ENCODE measurements at regions not wholly inside any gene's neighbourhood (a gene's known extent, or its start where the extent isn't known, plus 50 kb on each side); places are given as distances from the start of the nearest gene placed in this dataset.

DNA sequence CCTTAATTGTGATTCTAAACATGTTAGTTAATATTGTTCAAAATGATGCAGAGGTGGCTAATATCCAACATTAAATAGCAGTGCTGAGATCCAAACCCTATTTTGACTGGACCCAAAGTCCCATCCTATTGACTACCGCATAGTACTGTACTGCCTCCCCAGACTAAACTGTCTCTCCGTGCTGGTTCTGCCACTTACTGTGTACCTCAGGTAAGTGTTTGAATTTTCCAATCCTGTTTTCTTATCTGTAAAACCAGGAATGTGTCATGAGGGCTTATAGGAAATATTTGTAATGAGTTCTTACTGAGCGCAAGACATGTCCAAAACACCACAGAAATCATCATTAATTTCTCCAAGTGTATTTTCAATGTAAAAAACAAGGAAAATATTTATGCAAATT is 209.2 kb upstream of the CD180 start:
- Histone ChIP-seq H3K9me3 (no peaks in the 10 kb centered on the region), H3K27ac (no peak overlapping the region), H3K36me3 (no peaks in the 10 kb centered on the region), H3K27me3 (replicated peaks; ENCODE audit: insufficient read depth) (no peaks in the 10 kb centered on the region), H3K4me1 (ENCODE audit: control insufficient read depth in 1 of 2, low read depth in 2 of 2) (peaks cover 0 to 2% of the 10 kb centered on the region in 2 donors), H3K4me3 (no peak overlapping the region)
- DNase-seq (ENCODE audit: low spot score): no peak
- ATAC-seq (ENCODE audit: insufficient number of reproducible peaks, low FRiP score, low read depth): no peak
- TF ChIP-seq CTCF (IDR thresholded peaks at IDR 0.05): no peak

- no peak for TF ChIP-seq CTCF (IDR thresholded peaks at IDR 0.05)
- no peaks in the 10 kb centered on the region for H3K27me3 ChIP-seq (replicated peaks; ENCODE audit: insufficient read depth)
- ATAC-seq (ENCODE audit: insufficient number of reproducible peaks, low FRiP score, low read depth) (no peak), DNase-seq (ENCODE audit: low spot score) (no peak)
- no peaks in the 10 kb centered on the region for H3K9me3 ChIP-seq
- no peak overlapping the region for H3K4me3 ChIP-seq
- H3K4me1 ChIP-seq (ENCODE audit: control insufficient read depth in 1 of 2, low read depth in 2 of 2): peaks cover 0 to 2% of the 10 kb centered on the region in 2 donors
- no peaks in the 10 kb centered on the region for H3K36me3 ChIP-seq
- no peak overlapping the region for H3K27ac ChIP-seq
Observed at GRCh38 chr5:67405101-67405364, 208.4 kb upstream of the CD180 start.

- ATAC-seq (ENCODE audit: insufficient number of reproducible peaks, low FRiP score, low read depth) (no peak), DNase-seq (ENCODE audit: low spot score) (no peak)
- no peak overlapping the region for H3K27ac ChIP-seq
- no peaks in the 10 kb centered on the region for H3K36me3 ChIP-seq
- no peak for TF ChIP-seq CTCF (IDR thresholded peaks at IDR 0.05)
- H3K27me3 ChIP-seq (replicated peaks; ENCODE audit: insufficient read depth): no peaks in the 10 kb centered on the region
- H3K4me1 ChIP-seq (ENCODE audit: control insufficient read depth in 1 of 2, low read depth in 2 of 2): peaks cover 0 to 2% of the 10 kb centered on the region in 2 donors
- no peak overlapping the region for H3K4me3 ChIP-seq
- no peaks in the 10 kb centered on the region for H3K9me3 ChIP-seq
Observed at GRCh38 chr5:67404256-67405100, 207.9 kb upstream of the CD180 start.

- Histone ChIP-seq H3K4me3 (no peak overlapping the region), H3K27me3 (replicated peaks; ENCODE audit: insufficient read depth) (no peaks in the 10 kb centered on the region), H3K9me3 (no peaks in the 10 kb centered on the region), H3K27ac (no peak overlapping the region), H3K4me1 (ENCODE audit: control insufficient read depth in 1 of 2, low read depth in 2 of 2) (peaks cover 0 to 2% of the 10 kb centered on the region in 2 donors), H3K36me3 (no peaks in the 10 kb centered on the region)
- DNase-seq (ENCODE audit: low spot score): no peak
- no peak for ATAC-seq (ENCODE audit: insufficient number of reproducible peaks, low FRiP score, low read depth)
- no peak for TF ChIP-seq CTCF (IDR thresholded peaks at IDR 0.05)
Observed at GRCh38 chr5:67402526-67402925, 205.9 kb upstream of the CD180 start.

GRCh38 chr5:67401172-67401571 is 204.6 kb upstream of the CD180 start:
- peaks cover 0 to 2% of the 10 kb centered on the region in 2 donors for H3K4me1 ChIP-seq (ENCODE audit: control insufficient read depth in 1 of 2, low read depth in 2 of 2)
- no peak for TF ChIP-seq CTCF (IDR thresholded peaks at IDR 0.05)
- no peaks in the 10 kb centered on the region for H3K9me3 ChIP-seq
- no peak for ATAC-seq (ENCODE audit: insufficient number of reproducible peaks, low FRiP score, low read depth)
- no peaks in the 10 kb centered on the region for H3K27me3 ChIP-seq (replicated peaks; ENCODE audit: insufficient read depth)
- no peak for DNase-seq (ENCODE audit: low spot score)
- H3K36me3 ChIP-seq: no peaks in the 10 kb centered on the region
- no peak overlapping the region for H3K4me3 ChIP-seq
- H3K27ac ChIP-seq: no peak overlapping the region
